GM12878 (cell line): ENCODE measurements at regions not wholly inside any gene's neighbourhood (a gene's known extent, or its start where the extent isn't known, plus 50 kb on each side); places are given as distances from the start of the nearest gene placed in this dataset.

Experiments used
- ATAC-seq: fragments of 200-7000 bp; cut with Tn5 transposase; 3 replicates; pipeline ENCODE4 v1.9.1; 2020; ENCODE audit warnings: mild to moderate bottlenecking, moderate library complexity
- BruUV-seq: library from RNA; stranded (reverse); fragments of 400-500 nt; replicated peaks from 2 replicates; lab custom pipeline; 2021; lab: Mats Ljungman, UMichigan
- CTCF ChIA-PET: fragments of 300-600 bp; sonication (Branson Sonifier 250); formaldehyde crosslinking; extraction: SDS; loops from one replicate; lab custom pipeline; 2021; ENCODE audit warnings: inconsistent platforms; lab: Yijun Ruan, JAX
- POLR2A ChIA-PET: fragments of 350-600 bp; formaldehyde crosslinking; extraction: SDS; loops from one replicate; lab custom pipeline; 2021; ENCODE audit warnings: inconsistent platforms; lab: Charles Lee
- RAD21 ChIA-PET: fragments of 300-600 bp; sonication (Branson Sonifier 250); formaldehyde crosslinking; loops from one replicate; lab custom pipeline; 2023; ENCODE audit warnings: antibody characterized with exemption; ENCODE audit not compliant: unreplicated experiment; lab: Charles Lee
- SMC1A ChIA-PET: fragments of 300-600 bp; sonication (Branson Sonifier 250); formaldehyde crosslinking; loops from one replicate; lab custom pipeline; 2023; ENCODE audit not compliant: unreplicated experiment, uncharacterized antibody; lab: Charles Lee
- DNase-seq: peaks from one replicate; pipeline ENCODE4 v3.0.0-alpha.2; 2011; ENCODE audit warnings: low read depth, low spot score
- FAIRE-seq: peaks from 3 replicates; lab custom pipeline; 2011; peaks lifted over from hg19 to GRCh38; lab: Jason Lieb, UNC
- H2AFZ ChIP-seq: 2 replicates; pipeline ENCODE4 v1.6.0; 2011; ENCODE audit warnings: low read depth, low read length, control low read depth; ENCODE audit not compliant: control insufficient read depth
- H3K27ac ChIP-seq: 2 replicates; pipeline ENCODE4 v1.5.1; 2011; ENCODE audit warnings: control low read depth; ENCODE audit not compliant: control insufficient read depth, insufficient read depth
- H3K27me3 ChIP-seq, 2 experiments: replicated peaks in 1 of 2; 2 replicates each; pipeline versions ENCODE4 v1.6.0 to v1.6.1; 2011; ENCODE audit warnings: low read length in 1 of 2; ENCODE audit not compliant: control insufficient read depth in 2 of 2, insufficient read depth in 2 of 2
- H3K36me3 ChIP-seq, 2 experiments: 2 replicates each; pipeline ENCODE4 v1.5.1; 2011; ENCODE audit warnings: low read length in 1 of 2; ENCODE audit not compliant: control insufficient read depth in 2 of 2, insufficient read depth in 2 of 2
- H3K4me1 ChIP-seq: 2 replicates; pipeline ENCODE4 v1.6.1; 2011; ENCODE audit warnings: mild to moderate bottlenecking, low read length, moderate library complexity, mixed read lengths; ENCODE audit not compliant: control insufficient read depth, insufficient read depth
- H3K4me2 ChIP-seq: 2 replicates; pipeline ENCODE4 v1.6.0; 2011; ENCODE audit warnings: control low read depth; ENCODE audit not compliant: control insufficient read depth, insufficient read depth
- H3K4me3 ChIP-seq: fragments of 200-600 bp; sonication (generic); 2 replicates; pipeline ENCODE4 v1.5.1; 2016
- H3K79me2 ChIP-seq: 2 replicates; pipeline ENCODE4 v1.6.0; 2011; ENCODE audit warnings: low read length; ENCODE audit not compliant: control insufficient read depth, insufficient read depth
- H3K9ac ChIP-seq: 2 replicates; pipeline ENCODE4 v1.8.0; 2011; ENCODE audit warnings: low read length, control low read depth, mixed read lengths; ENCODE audit not compliant: control insufficient read depth, insufficient read depth
- H3K9me3 ChIP-seq: replicated peaks from 3 replicates; pipeline ENCODE4 v1.5.1; 2011; ENCODE audit warnings: mild to moderate bottlenecking, low read length; ENCODE audit not compliant: control insufficient read depth, insufficient read depth
- H4K20me1 ChIP-seq: 2 replicates; pipeline ENCODE4 v1.6.0; 2011; ENCODE audit not compliant: control insufficient read depth, insufficient read depth
- BRCA1 ChIP-seq: IDR thresholded peaks from 2 replicates; pipeline ENCODE4 v1.6.1; 2011; ENCODE audit warnings: low read depth, low read length, improper control_type of control experiment
- CEBPZ ChIP-seq: fragments of 150-350 bp; IDR thresholded peaks from 2 replicates; pipeline ENCODE4 v1.6.1; 2016; ENCODE audit warnings: low read depth, low read length
- E4F1 ChIP-seq: fragments of 450-650 bp; IDR thresholded peaks from 2 replicates; pipeline ENCODE4 v1.6.1; 2018; ENCODE audit warnings: borderline replicate concordance, mild to moderate bottlenecking; ENCODE audit not compliant: partially characterized antibody
- FOXK2 ChIP-seq: fragments of 450-650 bp; IDR thresholded peaks from 2 replicates; pipeline ENCODE4 v1.6.1; 2017; ENCODE audit warnings: mild to moderate bottlenecking, moderate library complexity
- JUNB ChIP-seq: IDR thresholded peaks from 2 replicates; pipeline ENCODE4 v1.6.1; 2016; ENCODE audit warnings: antibody characterized with exemption, mild to moderate bottlenecking
- MYB ChIP-seq: fragments of 150-350 bp; IDR thresholded peaks from 2 replicates; pipeline ENCODE4 v1.6.1; 2014; ENCODE audit warnings: mild to moderate bottlenecking, low read depth, low read length, borderline replicate concordance
- NRF1 ChIP-seq: conservative IDR thresholded peaks from 2 replicates; pipeline ENCODE4 v1.6.1; 2011; ENCODE audit warnings: mild to moderate bottlenecking, low read depth, low read length, improper control_type of control experiment
- RELB ChIP-seq: fragments of 450-650 bp; IDR thresholded peaks from 2 replicates; pipeline ENCODE4 v1.6.1; 2017; ENCODE audit warnings: low read depth, mild to moderate bottlenecking, moderate library complexity
- REST ChIP-seq: IDR thresholded peaks from 2 replicates; pipeline ENCODE4 v1.6.1; 2012; ENCODE audit warnings: mild to moderate bottlenecking, low read depth, low read length
- SIX5 ChIP-seq: IDR thresholded peaks from 2 replicates; pipeline ENCODE4 v1.6.1; 2011; ENCODE audit warnings: mild to moderate bottlenecking, low read depth, low read length, moderate library complexity; ENCODE audit not compliant: severe bottlenecking
- SP1 ChIP-seq: IDR thresholded peaks from one replicate; pipeline ENCODE4 v1.6.1; 2011; ENCODE audit warnings: low read depth, low read length
- WGBS: methylation state at CpG from one replicate; pipeline ENCODE4 v1.1.6; 2016; ENCODE audit warnings: low lambda C conversion rate; ENCODE audit not compliant: insufficient replicate concordance, insufficient coverage; ENCODE audit errors: missing lambda C conversion rate; 5-methylcytosine and 5-hydroxymethylcytosine counted together
- in situ Hi-C: fragments of 300-500 bp; cut with MboI; formaldehyde crosslinking; loops from 9 replicates; pipeline ENCODE4 v1.14.3; 2018; ENCODE audit warnings: mixed read lengths
- intact Hi-C: fragments of 100-400 bp; cut with micrococcal nuclease; formaldehyde crosslinking; loops from one replicate; pipeline ENCODE4 v1.14.2; 2022; ENCODE audit not compliant: unreplicated experiment

- TF ChIP-seq FOXK2, result no peak
- TF ChIP-seq SIX5, result no peak
- TF ChIP-seq MYB, result no peak
- no peak for TF ChIP-seq BRCA1
- no peak for TF ChIP-seq CEBPZ
Observed at GRCh38 chr11:91366816-91367215, 857.8 kb upstream of the FAT3 start (continued).

- no peaks in the 10 kb centered on the region for H4K20me1 ChIP-seq
- H3K9me3 ChIP-seq, result no peaks in the 10 kb centered on the region
- CTCF ChIA-PET, result no interaction called here
- 28% methylated on average over 7 of the region's 7 CpGs for WGBS
- in situ Hi-C loops (no loop called here), intact Hi-C loops (no loop called here)
- SMC1A ChIA-PET, result interaction anchor here (0.9 kb wide), 1 partner anchor 9 kb away, joined by 3 read pairs; no protein-coding TSS in a partner anchor
- H3K36me3 ChIP-seq, result no peaks in the 10 kb centered on the region
- no peak overlapping the region for H3K27ac ChIP-seq
- no peak overlapping the region for H3K4me3 ChIP-seq
- DNase-seq, result no peak
- H3K9ac ChIP-seq, result no peak overlapping the region
- H2AFZ ChIP-seq, result no peak overlapping the region
- POLR2A ChIA-PET, result no interaction called here
- no peak for ATAC-seq
- H3K4me2 ChIP-seq, result no peak overlapping the region
- no peaks in the 10 kb centered on the region for H3K27me3 ChIP-seq
- no TSS peak for BruUV-seq
- RAD21 ChIA-PET, result no interaction called here
- H3K4me1 ChIP-seq, result no peaks in the 10 kb centered on the region
- no peaks in the 10 kb centered on the region for H3K79me2 ChIP-seq
- FAIRE-seq, result no peak
- no peak for TF ChIP-seq SP1
- TF ChIP-seq REST, result no peak
- no peak for TF ChIP-seq JUNB
- no peak for TF ChIP-seq RELB
- TF ChIP-seq NRF1, result no peak
- TF ChIP-seq E4F1, result no peak
Observed at GRCh38 chr11:91365986-91366585, 858.5 kb upstream of the FAT3 start.
